AG04450 (cell line): ENCODE measurements at regions not wholly inside any gene's neighbourhood (a gene's known extent, or its start where the extent isn't known, plus 50 kb on each side); places are given as distances from the start of the nearest gene placed in this dataset.

ENCODE experiments used
- CTCF ChIA-PET: fragments of 300-600, 350-600 bp; formaldehyde crosslinking; extraction: SDS; loops from one replicate; lab custom pipeline; 2022; ENCODE audit warnings: antibody characterized with exemption, inconsistent platforms; lab: Charles Lee
- POLR2A ChIA-PET: fragments of 350-600 bp; formaldehyde crosslinking; extraction: SDS; loops from one replicate; lab custom pipeline; 2021; ENCODE audit warnings: antibody characterized with exemption, inconsistent platforms; lab: Yijun Ruan, JAX
- DNase-seq: peaks from one replicate; pipeline ENCODE4 v3.0.0-alpha.2; 2011; ENCODE audit warnings: low read depth, low spot score
- H3K27ac ChIP-seq: one replicate; pipeline ENCODE4 v1.5.1; 2012; ENCODE audit warnings: low read depth, low read length, control low read depth
- H3K27me3 ChIP-seq: one replicate; pipeline ENCODE4 v1.6.0; 2012; ENCODE audit warnings: low read length; ENCODE audit not compliant: control insufficient read depth, insufficient read depth
- H3K4me3 ChIP-seq: 2 replicates; pipeline ENCODE4 v1.5.1; 2011; ENCODE audit warnings: mild to moderate bottlenecking, low read depth, low read length, control low read depth
- H3K9me3 ChIP-seq: 2 replicates; pipeline ENCODE4 v1.5.1; 2012; ENCODE audit warnings: low read length; ENCODE audit not compliant: control insufficient read depth, insufficient read depth
- TF ChIP-seq, protein P1 (sequence below): IDR thresholded peaks from 2 replicates; pipeline ENCODE4 v1.5.1; 2011; ENCODE audit warnings: low read depth, low read length, control low read depth, inconsistent platforms

GRCh38 chr16:82530883-82531282, 95.9 kb upstream of the CDH13 start:
- no peak overlapping the region for H3K27ac ChIP-seq
- TF ChIP-seq, protein P1, sequence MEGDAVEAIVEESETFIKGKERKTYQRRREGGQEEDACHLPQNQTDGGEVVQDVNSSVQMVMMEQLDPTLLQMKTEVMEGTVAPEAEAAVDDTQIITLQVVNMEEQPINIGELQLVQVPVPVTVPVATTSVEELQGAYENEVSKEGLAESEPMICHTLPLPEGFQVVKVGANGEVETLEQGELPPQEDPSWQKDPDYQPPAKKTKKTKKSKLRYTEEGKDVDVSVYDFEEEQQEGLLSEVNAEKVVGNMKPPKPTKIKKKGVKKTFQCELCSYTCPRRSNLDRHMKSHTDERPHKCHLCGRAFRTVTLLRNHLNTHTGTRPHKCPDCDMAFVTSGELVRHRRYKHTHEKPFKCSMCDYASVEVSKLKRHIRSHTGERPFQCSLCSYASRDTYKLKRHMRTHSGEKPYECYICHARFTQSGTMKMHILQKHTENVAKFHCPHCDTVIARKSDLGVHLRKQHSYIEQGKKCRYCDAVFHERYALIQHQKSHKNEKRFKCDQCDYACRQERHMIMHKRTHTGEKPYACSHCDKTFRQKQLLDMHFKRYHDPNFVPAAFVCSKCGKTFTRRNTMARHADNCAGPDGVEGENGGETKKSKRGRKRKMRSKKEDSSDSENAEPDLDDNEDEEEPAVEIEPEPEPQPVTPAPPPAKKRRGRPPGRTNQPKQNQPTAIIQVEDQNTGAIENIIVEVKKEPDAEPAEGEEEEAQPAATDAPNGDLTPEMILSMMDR, result no peak
- DNase-seq, result no peak
- H3K4me3 ChIP-seq, result no peak overlapping the region
- ChIA-PET CTCF (interaction anchor here (0.6 to 0.7 kb wide), 2 partner anchors 99 to 108 kb away, joined by 3 to 8 read pairs; no protein-coding TSS in a partner anchor), POLR2A (no interaction called here)
- no peaks in the 10 kb centered on the region for H3K9me3 ChIP-seq
- H3K27me3 ChIP-seq, result no peaks in the 10 kb centered on the region

DNA sequence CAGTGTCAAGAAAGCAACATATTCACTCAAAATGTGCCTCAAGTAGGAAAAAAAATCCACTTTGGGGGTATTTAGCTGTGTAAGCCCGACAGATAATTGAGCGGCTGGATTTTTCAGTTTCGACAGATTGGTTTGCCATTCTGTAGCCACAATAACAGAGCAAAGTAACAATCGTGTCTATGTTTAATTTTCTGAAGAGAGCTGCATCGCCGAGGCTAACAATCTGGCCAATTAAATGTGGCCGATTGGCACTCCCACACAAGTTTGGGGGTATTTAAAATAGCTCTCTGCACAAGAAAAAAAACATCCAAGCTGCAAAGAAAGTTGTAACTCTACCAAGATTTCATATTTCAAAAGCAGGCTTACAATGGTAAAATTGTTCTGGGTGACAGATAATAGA, 99.7 kb upstream of the CDH13 start:
- no peaks in the 10 kb centered on the region for H3K27me3 ChIP-seq
- CTCF ChIA-PET, result no interaction called here
- DNase-seq, result no peak
- TF ChIP-seq, protein P1, result no peak
- no peaks in the 10 kb centered on the region for H3K9me3 ChIP-seq
- no peak overlapping the region for H3K4me3 ChIP-seq
- no peak overlapping the region for H3K27ac ChIP-seq
- POLR2A ChIA-PET, result no interaction called here

GRCh38 chr16:82524976-82525375, 101.8 kb upstream of the CDH13 start:
- no peak overlapping the region for H3K27ac ChIP-seq
- ChIA-PET CTCF (no interaction called here), POLR2A (no interaction called here)
- TF ChIP-seq, protein P1, result no peak
- no peaks in the 10 kb centered on the region for H3K9me3 ChIP-seq
- no peaks in the 10 kb centered on the region for H3K27me3 ChIP-seq
- no peak overlapping the region for H3K4me3 ChIP-seq
- DNase-seq, result no peak

DNA sequence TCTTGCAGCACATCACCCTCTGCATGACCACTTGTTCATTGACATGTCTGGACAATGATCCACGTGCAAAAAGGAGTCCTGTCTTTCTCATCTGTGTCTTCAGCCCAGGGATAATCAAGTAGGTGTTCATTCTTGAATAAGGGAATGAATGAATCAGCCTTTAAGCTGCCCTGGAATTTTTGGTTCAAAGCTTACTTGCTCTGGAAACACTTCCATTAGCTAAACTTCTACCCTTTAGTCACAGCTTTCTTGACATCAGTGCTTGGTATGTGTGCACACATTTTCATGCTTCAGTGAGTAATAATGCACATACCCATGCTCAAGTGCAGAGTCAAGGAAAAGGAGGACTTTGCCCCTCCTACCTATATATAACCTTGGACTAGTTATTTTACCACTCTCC, 103.0 kb upstream of the CDH13 start:
- DNase-seq, result no peak
- H3K4me3 ChIP-seq, result no peak overlapping the region
- TF ChIP-seq, protein P1, result no peak
- no peaks in the 10 kb centered on the region for H3K9me3 ChIP-seq
- no peaks in the 10 kb centered on the region for H3K27me3 ChIP-seq
- H3K27ac ChIP-seq, result no peak overlapping the region
- ChIA-PET CTCF (interaction anchor here (1.6 kb wide), 1 partner anchor 67 kb away, joined by 3 read pairs; no protein-coding TSS in a partner anchor), POLR2A (no interaction called here)

DNA sequence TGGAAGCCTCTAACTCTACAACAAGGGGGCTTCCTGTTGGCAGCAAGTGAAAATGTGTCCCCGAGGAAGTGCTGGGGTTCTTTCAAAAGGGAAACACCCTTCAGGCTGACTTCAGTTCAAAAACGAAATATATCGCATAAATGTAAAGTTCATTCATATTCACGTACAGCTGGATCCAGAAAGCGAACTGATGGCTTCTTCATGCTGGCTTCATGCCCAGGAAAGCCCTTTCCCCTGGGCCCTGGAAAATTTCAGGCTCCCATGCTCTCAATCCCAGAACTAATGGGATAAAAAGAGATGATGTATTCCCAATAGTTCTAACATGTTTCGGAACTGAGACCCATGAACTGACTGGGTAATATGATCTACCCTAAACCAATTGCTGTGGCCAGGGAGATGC, 104.7 kb upstream of the CDH13 start:
- H3K27me3 ChIP-seq, result no peaks in the 10 kb centered on the region
- ChIA-PET CTCF (no interaction called here), POLR2A (no interaction called here)
- no peak for DNase-seq
- H3K9me3 ChIP-seq, result no peaks in the 10 kb centered on the region
- no peak overlapping the region for H3K4me3 ChIP-seq
- TF ChIP-seq, protein P1, result no peak
- no peak overlapping the region for H3K27ac ChIP-seq
